GM18507 (cell line): ENCODE measurements at regions not wholly inside any gene's neighbourhood (a gene's known extent, or its start where the extent isn't known, plus 50 kb on each side); places are given as distances from the start of the nearest gene placed in this dataset.

ENCODE experiments used
- DNase-seq: peaks from one replicate; pipeline ENCODE4 v3.0.0; 2011; ENCODE audit warnings: low read depth; ENCODE audit not compliant: insufficient read length; ENCODE audit errors: extremely low spot score
- FAIRE-seq: peaks from 2 replicates; lab custom pipeline; 2011; peaks lifted over from hg19 to GRCh38; lab: Jason Lieb, UNC

GRCh38 chr13:70388935-70389334 is 280.7 kb upstream of the KLHL1 start:
- no peak for FAIRE-seq
- DNase-seq, result no peak

GRCh38 chr13:70386919-70387318 is 278.7 kb upstream of the KLHL1 start:
- no peak for DNase-seq
- no peak for FAIRE-seq

GRCh38 chr13:70385852-70386251 is 277.6 kb upstream of the KLHL1 start:
- FAIRE-seq (no peak), DNase-seq (no peak)

GRCh38 chr13:70384156-70384555 is 275.9 kb upstream of the KLHL1 start:
- DNase-seq (no peak), FAIRE-seq (no peak)

GRCh38 chr13:70380809-70381208 is 272.6 kb upstream of the KLHL1 start:
- DNase-seq, result no peak
- FAIRE-seq, result no peak

- FAIRE-seq (no peak), DNase-seq (no peak)
These were observed 267.5 kb upstream of the KLHL1 start for GRCh38 chr13:70375718-70376117.

- FAIRE-seq, result no peak
- DNase-seq, result no peak
These were observed 262.7 kb upstream of the KLHL1 start for GRCh38 chr13:70370924-70371323.

GRCh38 chr13:70366720-70367119 is 258.5 kb upstream of the KLHL1 start:
- FAIRE-seq (no peak), DNase-seq (no peak)

GRCh38 chr13:70363991-70364390 is 255.7 kb upstream of the KLHL1 start:
- no peak for DNase-seq
- no peak for FAIRE-seq

- FAIRE-seq, result no peak
- no peak for DNase-seq
These were observed 254.7 kb upstream of the KLHL1 start for GRCh38 chr13:70362820-70363570.

- no peak for DNase-seq
- FAIRE-seq, result no peak
These were observed 248.8 kb upstream of the KLHL1 start for GRCh38 chr13:70357031-70357430.

GRCh38 chr13:70353096-70353495 is 244.8 kb upstream of the KLHL1 start:
- FAIRE-seq, result no peak
- no peak for DNase-seq

GRCh38 chr13:70347947-70348620 is 239.8 kb upstream of the KLHL1 start:
- DNase-seq (no peak), FAIRE-seq (no peak)

- DNase-seq, result no peak
- no peak for FAIRE-seq
These were observed 231.5 kb upstream of the KLHL1 start for GRCh38 chr13:70339738-70340137.

GRCh38 chr13:70338609-70339008 is 230.4 kb upstream of the KLHL1 start:
- FAIRE-seq (no peak), DNase-seq (no peak)

GRCh38 chr13:70336866-70337265 is 228.6 kb upstream of the KLHL1 start:
- FAIRE-seq (no peak), DNase-seq (no peak)

- no peak for DNase-seq
- FAIRE-seq, result no peak
These were observed 225.5 kb upstream of the KLHL1 start for GRCh38 chr13:70333752-70334151.

GRCh38 chr13:70330697-70331361 is 222.6 kb upstream of the KLHL1 start:
- DNase-seq (no peak), FAIRE-seq (no peak)

- FAIRE-seq, result no peak
- no peak for DNase-seq
These were observed 216.3 kb upstream of the KLHL1 start for GRCh38 chr13:70324519-70324918.

- DNase-seq, result no peak
- no peak for FAIRE-seq
These were observed 202.9 kb upstream of the KLHL1 start for GRCh38 chr13:70311191-70311590.
